A673 (cell line): ENCODE measurements at regions not wholly inside any gene's neighbourhood (a gene's known extent, or its start where the extent isn't known, plus 50 kb on each side); places are given as distances from the start of the nearest gene placed in this dataset.

Experiments used
- BruUV-seq: library from RNA; stranded (reverse); fragments of 400-500 nt; replicated peaks from 2 replicates; lab custom pipeline; 2021; lab: Mats Ljungman, UMichigan
- CTCF ChIA-PET: fragments of 300-600 bp; sonication (Branson Sonifier 250); formaldehyde crosslinking; loops from one replicate; lab custom pipeline; 2022; ENCODE audit warnings: antibody characterized with exemption; lab: Charles Lee
- POLR2A ChIA-PET: fragments of 300-600 bp; sonication (Branson Sonifier 250); formaldehyde crosslinking; loops from one replicate; lab custom pipeline; 2022; ENCODE audit warnings: antibody characterized with exemption; ENCODE audit not compliant: low non-redundant PET; lab: Charles Lee
- DNase-seq: peaks from one replicate; pipeline ENCODE4 v3.0.0-alpha.2; 2015; ENCODE audit warnings: low spot score
- H3K27ac ChIP-seq: fragments of 200-600 bp; sonication (generic); 2 replicates; pipeline ENCODE4 v1.5.1; 2016; ENCODE audit warnings: mixed run types, low read depth, mild to moderate bottlenecking, mixed read lengths, antibody characterized with exemption, low read length; ENCODE audit not compliant: poor library complexity, severe bottlenecking
- H3K27me3 ChIP-seq: fragments of 200-600 bp; sonication (generic); replicated peaks from 2 replicates; pipeline ENCODE4 v1.6.1; 2017; ENCODE audit warnings: mixed run types, low read depth, mild to moderate bottlenecking, mixed read lengths, antibody characterized with exemption, low read length; ENCODE audit not compliant: insufficient read depth, poor library complexity
- H3K36me3 ChIP-seq: fragments of 200-600 bp; sonication (generic); 2 replicates; pipeline ENCODE4 v1.6.1; 2016; ENCODE audit warnings: mixed run types, mild to moderate bottlenecking, mixed read lengths, antibody characterized with exemption, low read length; ENCODE audit not compliant: insufficient read depth, poor library complexity, severe bottlenecking
- H3K4me1 ChIP-seq: fragments of 200-600 bp; sonication (generic); 2 replicates; pipeline ENCODE4 v1.6.1; 2017; ENCODE audit warnings: mixed run types, mild to moderate bottlenecking, mixed read lengths, antibody characterized with exemption, low read length; ENCODE audit not compliant: insufficient read depth, poor library complexity, severe bottlenecking
- H3K4me3 ChIP-seq: fragments of 200-600 bp; sonication (generic); 2 replicates; pipeline ENCODE4 v1.5.1; 2016; ENCODE audit warnings: low read depth, mixed run types, mild to moderate bottlenecking, mixed read lengths, low read length; ENCODE audit not compliant: poor library complexity, severe bottlenecking
- H3K9me3 ChIP-seq: fragments of 200-600 bp; sonication (generic); 2 replicates; pipeline ENCODE4 v1.6.1; 2016; ENCODE audit warnings: mixed run types, low read depth, mild to moderate bottlenecking, mixed read lengths, antibody characterized with exemption, low read length; ENCODE audit not compliant: poor library complexity, severe bottlenecking
- EZH2 ChIP-seq: fragments of 200-600 bp; sonication (generic); IDR thresholded peaks from 2 replicates; pipeline ENCODE4 v1.6.1; 2017; ENCODE audit warnings: borderline replicate concordance, low read depth, mild to moderate bottlenecking, mixed read lengths, antibody characterized with exemption, low read length; ENCODE audit not compliant: poor library complexity, severe bottlenecking
- intact Hi-C: fragments of 100-400 bp; cut with micrococcal nuclease; formaldehyde crosslinking; loops from one replicate; pipeline ENCODE4 v1.10.0; 2022; ENCODE audit not compliant: unreplicated experiment
- TF ChIP-seq, protein P1 (sequence below): fragments of 300-800, 200-600 bp; sonication (generic); conservative IDR thresholded peaks from 2 replicates; pipeline ENCODE4 v1.5.1; 2017; ENCODE audit warnings: low read depth, mild to moderate bottlenecking, antibody characterized with exemption, low read length, moderate library complexity, mixed read lengths

DNA sequence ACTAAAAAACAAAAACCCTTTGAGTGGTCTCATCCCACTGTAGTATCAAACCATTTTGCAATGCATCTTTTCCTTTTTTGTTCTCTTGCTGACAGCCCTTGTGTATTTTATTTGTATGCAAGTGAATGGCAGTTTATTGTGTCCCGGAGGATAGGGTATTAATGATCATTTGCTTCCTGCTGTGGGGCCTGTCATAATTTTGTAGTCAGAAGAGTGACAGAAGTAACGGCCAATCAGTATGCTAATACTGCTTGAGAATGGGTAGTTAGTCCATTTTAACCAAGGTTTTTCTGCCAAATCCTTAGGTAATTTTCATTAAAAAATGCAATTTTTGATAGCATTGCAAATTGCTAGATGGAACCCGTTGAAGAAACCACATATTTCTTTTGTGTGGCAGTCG, 75.5 kb upstream of the PLSCR5 start:
- H3K4me1 ChIP-seq = peaks cover 18% of the 10 kb centered on the region
- peak; percentile 67 for DNase-seq
- H3K4me3 ChIP-seq = no peak overlapping the region
- H3K27ac ChIP-seq = no peak overlapping the region
- ChIA-PET POLR2A (no interaction called here), CTCF (no interaction called here)
- TF ChIP-seq, protein P1, sequence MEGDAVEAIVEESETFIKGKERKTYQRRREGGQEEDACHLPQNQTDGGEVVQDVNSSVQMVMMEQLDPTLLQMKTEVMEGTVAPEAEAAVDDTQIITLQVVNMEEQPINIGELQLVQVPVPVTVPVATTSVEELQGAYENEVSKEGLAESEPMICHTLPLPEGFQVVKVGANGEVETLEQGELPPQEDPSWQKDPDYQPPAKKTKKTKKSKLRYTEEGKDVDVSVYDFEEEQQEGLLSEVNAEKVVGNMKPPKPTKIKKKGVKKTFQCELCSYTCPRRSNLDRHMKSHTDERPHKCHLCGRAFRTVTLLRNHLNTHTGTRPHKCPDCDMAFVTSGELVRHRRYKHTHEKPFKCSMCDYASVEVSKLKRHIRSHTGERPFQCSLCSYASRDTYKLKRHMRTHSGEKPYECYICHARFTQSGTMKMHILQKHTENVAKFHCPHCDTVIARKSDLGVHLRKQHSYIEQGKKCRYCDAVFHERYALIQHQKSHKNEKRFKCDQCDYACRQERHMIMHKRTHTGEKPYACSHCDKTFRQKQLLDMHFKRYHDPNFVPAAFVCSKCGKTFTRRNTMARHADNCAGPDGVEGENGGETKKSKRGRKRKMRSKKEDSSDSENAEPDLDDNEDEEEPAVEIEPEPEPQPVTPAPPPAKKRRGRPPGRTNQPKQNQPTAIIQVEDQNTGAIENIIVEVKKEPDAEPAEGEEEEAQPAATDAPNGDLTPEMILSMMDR = no peak
- TF ChIP-seq EZH2 = no peak
- no TSS peak for BruUV-seq
- intact Hi-C loops = no loop called here
- no peaks in the 10 kb centered on the region for H3K27me3 ChIP-seq
- no peaks in the 10 kb centered on the region for H3K36me3 ChIP-seq
- no peaks in the 10 kb centered on the region for H3K9me3 ChIP-seq

DNA sequence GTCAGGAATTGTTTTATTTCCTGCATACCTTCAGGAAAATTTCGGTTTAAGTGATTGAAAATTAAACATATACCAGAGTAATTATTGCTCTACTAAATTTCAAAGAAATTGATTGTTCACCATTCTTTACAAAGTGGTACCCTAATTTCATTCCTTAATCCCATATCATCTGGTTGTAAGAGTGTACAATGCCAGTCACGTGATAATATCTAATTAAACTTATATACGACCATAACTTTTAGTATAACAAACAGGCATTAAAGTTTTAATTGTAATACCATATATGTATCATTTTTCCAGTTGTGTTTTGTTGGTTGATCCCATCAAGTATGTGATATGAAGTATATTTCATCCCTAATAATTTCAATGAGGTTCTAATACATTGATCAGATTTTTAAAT, 74.8 kb upstream of the PLSCR5 start:
- intact Hi-C loops = no loop called here
- TF ChIP-seq, protein P1 = no peak
- TF ChIP-seq EZH2 = no peak
- ChIA-PET POLR2A (no interaction called here), CTCF (no interaction called here)
- H3K36me3 ChIP-seq = no peaks in the 10 kb centered on the region
- no TSS peak for BruUV-seq
- H3K9me3 ChIP-seq = no peaks in the 10 kb centered on the region
- no peak for DNase-seq
- no peak overlapping the region for H3K27ac ChIP-seq
- H3K4me3 ChIP-seq = no peak overlapping the region
- H3K4me1 ChIP-seq = peaks cover 18% of the 10 kb centered on the region
- no peaks in the 10 kb centered on the region for H3K27me3 ChIP-seq

DNA sequence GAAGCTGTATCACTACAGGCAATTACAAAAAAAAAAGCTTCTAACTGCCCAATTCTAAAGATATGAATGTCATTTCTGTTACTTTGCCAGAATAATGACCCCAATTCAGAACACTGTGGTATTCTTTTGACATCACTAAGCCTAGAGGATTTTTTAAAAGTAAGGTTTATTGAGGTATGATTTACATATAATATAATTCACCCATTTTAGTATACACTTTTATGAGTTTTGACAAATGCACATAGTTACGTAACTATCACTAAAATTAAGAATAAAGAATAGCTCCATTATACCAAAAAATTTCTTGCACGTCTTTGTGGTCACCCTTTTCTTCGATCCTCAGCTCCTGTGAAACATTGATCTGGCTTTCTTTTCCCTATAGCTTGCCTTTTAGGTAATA, 74.0 kb upstream of the PLSCR5 start:
- intact Hi-C loops = no loop called here
- CTCF ChIA-PET = no interaction called here
- H3K9me3 ChIP-seq = no peaks in the 10 kb centered on the region
- no peak for DNase-seq
- no TSS peak for BruUV-seq
- no peak overlapping the region for H3K27ac ChIP-seq
- no peak for TF ChIP-seq EZH2
- TF ChIP-seq, protein P1 = no peak
- no peaks in the 10 kb centered on the region for H3K36me3 ChIP-seq
- H3K4me1 ChIP-seq = peaks cover 18% of the 10 kb centered on the region
- H3K4me3 ChIP-seq = no peak overlapping the region
- POLR2A ChIA-PET = no interaction called here
- H3K27me3 ChIP-seq = no peaks in the 10 kb centered on the region
